COLO668 (cell line): ENCODE measurements at regions not wholly inside any gene's neighbourhood (a gene's known extent, or its start where the extent isn't known, plus 50 kb on each side); places are given as distances from the start of the nearest gene placed in this dataset.
"Not testable (repeated sequence)": the region's sequence is repeated elsewhere in the genome, so short reads cannot be mapped to it uniquely, and the experiment has no call there.

Source experiments
- DNase-seq: peaks from one replicate; lab custom pipeline; 2025; ENCODE audit not compliant: unreplicated experiment; lab: John Stamatoyannopoulos, UW

DNA sequence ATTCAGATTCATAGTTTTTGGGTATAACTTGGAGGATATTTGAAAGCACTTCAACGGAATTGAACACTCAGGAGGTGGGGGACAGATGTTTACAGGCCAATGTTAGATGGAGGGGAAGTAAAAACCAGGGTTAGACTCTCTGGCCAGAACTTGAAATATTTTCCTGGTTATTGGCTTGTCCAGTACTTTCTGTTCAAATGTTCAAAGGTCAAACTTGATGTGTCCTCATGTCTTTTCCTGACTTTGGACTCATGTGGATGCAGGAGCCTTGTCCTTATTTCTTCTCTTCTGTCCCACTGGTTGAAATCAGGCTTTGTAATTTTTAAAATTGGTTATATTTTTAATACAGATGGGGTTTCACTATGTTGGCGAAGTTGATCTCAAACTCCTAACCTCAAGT, 2148.5 kb upstream of the RAG2 start:
- DNase-seq = not testable (repeated sequence)

DNA sequence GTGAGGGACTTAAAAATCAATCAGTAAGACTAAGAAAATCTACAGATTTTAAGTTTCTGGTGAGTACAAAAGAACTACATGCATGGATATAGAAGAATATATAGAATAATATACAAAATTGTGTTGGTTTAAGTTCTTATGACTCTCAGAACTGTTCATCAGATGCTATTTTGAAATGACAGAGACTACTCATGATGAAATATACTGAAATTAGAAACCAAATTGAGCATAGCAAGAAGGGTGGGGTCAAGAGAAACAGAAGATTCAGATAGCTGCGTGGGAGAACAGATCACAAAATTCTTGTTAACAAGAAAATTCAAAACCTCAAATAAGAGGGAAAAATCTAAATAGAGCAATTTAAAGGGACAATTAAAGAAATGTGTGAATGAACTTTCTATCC, 2125.3 kb upstream of the RAG2 start:
- no peak for DNase-seq

GRCh38 chr11:38721586-38722315, 2123.7 kb upstream of the RAG2 start:
- no peak for DNase-seq

DNA sequence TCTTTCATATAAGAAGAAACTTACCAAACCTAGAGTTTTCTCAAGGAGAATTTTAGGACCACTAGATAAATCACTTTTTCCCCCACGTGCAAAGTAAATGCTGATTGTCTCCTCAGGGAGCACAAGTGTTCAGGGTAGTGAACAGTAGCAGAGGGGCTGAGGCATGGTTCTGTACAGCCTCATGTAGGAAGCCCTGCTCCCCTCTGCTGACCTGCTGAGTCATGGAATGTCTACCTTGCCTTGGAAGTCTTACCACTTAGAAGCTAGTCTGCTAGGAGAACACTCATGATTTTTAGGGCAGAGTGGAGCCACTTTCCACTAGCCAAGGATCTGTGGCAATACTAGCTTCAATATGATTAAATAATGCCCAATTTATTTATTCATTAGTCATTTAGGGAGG, 2120.6 kb upstream of the RAG2 start:
- no peak for DNase-seq

DNA sequence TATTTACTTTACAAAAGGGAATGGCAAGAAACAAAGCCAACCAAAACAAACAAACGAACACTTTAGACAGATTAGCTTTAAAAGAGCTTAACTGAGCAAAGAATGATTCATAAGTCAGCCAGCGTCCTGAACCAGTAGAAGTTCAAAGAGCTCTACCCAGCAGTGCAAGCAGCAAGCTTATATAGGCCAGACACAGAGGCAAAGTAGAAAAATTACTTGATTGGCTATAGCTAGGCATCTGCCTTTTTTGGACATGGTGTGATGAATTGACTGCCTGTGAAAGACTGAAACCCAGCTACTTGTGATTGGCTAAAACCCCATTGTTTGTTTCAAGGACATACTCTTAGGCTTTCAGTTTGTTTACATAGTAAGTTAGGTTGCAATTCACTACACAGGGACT, 2120.0 kb upstream of the RAG2 start:
- DNase-seq = no peak

GRCh38 chr11:38711110-38711509, 2113.1 kb upstream of the RAG2 start:
- no peak for DNase-seq

GRCh38 chr11:38710262-38710661, 2112.2 kb upstream of the RAG2 start:
- DNase-seq = no peak

DNA sequence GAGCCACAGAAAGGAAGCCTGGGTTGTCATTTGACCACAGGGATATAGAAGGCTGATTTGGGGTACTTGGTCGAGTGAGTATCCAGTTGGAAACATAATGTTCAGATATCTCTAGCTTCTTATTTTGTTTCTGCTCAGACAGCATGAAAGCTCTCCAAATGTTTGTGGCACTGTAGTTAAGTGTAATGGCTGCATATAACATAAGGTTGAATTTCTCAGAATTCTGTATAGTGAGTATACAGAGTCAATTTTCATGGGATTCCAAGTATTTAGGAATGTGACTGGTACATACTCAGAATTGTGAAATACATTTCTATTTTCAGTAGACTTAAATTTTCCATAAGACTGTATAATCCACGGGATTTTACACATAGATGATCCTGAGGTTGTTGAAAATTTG, 2102.1 kb upstream of the RAG2 start:
- DNase-seq = no peak

DNA sequence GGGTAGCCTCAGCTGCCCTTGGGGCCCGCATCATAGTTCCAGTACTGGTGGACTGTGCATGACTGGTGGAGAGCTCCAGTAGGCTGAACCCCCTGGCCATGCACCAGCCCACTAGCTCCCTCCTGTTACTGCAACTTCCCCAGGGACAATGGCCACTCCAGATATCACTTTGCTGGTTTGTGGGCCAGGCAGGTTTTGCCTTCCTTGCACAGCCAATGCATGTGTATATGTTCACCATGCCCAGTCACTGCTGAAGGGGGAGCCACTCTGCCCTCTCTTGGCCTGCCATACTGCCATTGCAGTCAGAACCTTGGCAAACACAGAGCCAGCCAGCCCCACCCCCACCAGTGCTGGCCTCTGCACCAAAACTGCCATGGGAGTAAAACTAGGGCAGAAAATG, 2095.3 kb upstream of the RAG2 start:
- no peak for DNase-seq

DNA sequence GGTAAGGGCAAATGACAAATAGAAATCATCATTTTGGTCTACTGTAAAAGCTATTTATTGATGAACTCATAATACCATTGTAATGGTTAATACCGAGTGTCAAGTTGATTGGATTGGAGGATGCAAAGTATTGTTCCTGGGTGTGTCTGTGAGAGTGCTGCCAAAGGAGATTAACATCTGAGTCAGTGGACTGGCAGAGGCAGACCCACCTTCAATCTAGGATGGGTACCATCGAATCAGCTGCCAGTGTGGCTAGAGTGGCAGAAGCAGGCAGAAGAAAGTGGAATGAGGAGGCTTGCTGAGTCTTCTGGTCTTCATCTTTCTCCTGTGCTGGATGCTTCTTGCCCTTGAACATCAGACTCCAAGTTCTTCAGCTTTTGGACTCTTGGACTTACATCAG, 2092.2 kb upstream of the RAG2 start:
- not testable (repeated sequence) for DNase-seq

DNA sequence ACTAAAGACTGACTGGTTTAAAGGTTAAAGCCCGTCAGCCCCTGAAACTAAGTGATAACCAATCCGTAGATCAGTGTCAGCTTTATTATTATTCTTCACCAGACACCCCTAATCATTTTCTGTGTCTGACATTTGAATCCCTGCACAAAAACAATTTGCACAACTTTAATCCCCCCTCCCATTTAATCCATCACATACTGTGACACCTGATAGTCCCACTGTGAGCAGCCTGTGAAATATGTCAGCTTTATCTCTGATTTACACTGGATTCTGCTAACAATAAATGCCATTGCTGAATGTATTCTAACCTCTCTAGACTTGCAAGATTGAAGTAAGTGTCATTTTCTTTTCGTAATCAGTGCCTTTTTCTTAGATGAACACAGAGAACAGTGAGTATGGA, 2089.0 kb upstream of the RAG2 start:
- DNase-seq = no peak

DNA sequence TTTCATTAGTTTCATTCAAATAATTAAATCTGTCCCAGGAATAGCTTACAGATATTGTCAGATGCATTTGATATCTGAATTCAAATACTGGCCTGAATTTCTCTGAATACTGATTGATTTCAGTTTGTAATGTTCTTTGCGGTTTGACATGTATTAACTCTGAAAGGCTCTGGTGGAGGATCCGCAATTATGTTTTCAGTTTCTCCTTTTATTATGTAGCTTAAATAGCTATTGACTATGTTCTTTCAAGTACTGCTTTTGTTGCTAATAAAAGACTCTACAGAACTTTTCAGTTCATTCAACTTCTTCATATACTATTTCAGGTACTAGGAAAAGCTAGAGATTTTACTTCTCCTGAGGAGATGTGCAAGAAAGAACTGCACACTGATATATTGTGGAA, 2085.4 kb upstream of the RAG2 start:
- no peak for DNase-seq

DNA sequence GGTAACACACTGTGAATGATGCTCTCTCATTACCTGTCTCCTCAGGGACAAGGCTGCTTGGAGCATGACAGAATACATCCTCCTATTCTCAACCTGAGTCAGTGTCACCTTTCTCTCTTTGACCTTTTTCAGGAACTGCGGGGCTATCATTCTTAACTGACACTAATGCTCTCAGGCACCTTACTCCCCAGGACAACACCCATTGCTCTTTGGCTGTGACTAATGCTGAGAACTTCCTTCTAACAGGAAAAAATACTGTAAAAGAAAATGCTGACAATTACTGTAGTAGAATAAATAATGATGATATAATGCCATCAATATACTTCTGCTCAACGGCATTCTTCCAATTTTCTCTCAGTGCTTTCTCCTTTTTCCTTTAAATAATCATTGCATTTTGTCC, 2082.7 kb upstream of the RAG2 start:
- DNase-seq = no peak

DNA sequence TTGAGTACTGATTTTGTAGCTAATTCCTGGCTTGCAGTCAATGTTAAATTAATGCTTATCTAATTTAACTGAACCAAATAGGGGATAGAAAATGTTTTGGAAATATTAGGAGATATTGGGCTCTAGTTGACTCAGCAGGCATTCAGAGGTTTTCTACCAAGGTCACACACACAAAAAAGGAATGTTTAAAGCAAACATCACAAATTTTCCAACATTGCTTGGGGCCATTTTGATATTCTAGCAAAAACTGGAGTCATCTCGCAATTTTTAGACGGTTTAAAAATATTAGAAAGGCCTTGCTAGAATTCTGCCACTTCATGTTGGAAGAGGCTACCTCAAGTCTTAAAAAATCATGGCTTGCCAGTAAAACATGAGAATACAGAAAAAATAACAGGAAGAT, 2082.1 kb upstream of the RAG2 start:
- no peak for DNase-seq

GRCh38 chr11:38672445-38672844, 2074.4 kb upstream of the RAG2 start:
- no peak for DNase-seq

GRCh38 chr11:38667359-38667758, 2069.3 kb upstream of the RAG2 start:
- no peak for DNase-seq

DNA sequence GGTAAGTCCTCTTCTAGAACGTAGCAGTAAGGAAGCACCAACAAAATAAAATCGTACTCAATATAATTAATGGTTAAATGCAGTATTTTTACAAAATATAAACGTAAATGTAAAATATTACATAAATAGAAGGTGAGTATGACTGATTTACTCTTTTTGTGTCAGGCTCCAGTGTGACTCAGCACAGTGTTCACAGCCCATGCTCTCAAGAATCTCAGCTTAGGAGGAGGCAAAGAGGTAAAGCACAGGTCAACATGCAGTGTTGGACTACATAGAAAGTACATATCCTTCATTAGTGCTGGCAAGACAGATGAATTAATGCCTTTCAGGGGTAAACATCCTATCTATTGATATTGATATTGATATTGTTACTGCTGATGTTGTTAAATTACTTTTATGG, 2050.6 kb upstream of the RAG2 start:
- DNase-seq = no peak

DNA sequence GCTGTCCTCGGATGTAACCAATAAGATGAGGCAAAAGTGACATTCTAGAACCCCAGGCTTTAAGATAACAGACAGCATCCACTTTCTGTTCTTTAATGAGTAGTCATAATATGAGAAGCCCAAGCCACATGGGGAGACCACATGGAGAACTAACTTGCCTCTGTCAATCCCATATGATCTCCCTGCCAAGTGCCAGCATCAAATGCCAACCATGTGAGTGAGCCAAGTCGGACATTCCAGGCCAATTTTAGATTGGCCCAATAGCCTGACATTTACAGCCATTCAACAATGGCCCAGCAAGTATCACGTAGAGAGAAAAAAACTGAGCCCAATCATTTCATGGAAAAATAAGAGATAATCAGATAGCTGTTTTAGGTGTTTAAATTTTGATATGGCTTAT, 2048.3 kb upstream of the RAG2 start:
- DNase-seq = no peak

GRCh38 chr11:38640854-38641253, 2042.8 kb upstream of the RAG2 start:
- no peak for DNase-seq

DNA sequence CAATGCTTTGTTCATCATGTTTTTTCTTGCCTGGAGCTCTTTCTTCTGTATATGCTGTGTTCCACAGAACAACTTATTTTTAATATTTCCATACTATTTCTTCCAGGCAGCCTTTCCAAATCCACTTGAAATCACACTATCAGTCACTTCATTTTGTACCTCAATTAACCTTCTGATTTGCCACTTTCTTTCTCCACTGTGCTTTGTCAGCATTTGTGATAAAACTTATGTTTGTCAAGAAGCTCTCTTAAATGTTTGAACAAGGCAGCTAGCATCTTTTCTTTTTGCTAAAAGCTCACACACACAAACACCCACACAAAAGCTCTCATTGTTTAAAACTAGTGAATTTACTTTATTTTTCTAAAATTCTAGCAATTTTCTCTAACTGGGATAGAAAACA, 2014.7 kb upstream of the RAG2 start:
- no peak for DNase-seq

DNA sequence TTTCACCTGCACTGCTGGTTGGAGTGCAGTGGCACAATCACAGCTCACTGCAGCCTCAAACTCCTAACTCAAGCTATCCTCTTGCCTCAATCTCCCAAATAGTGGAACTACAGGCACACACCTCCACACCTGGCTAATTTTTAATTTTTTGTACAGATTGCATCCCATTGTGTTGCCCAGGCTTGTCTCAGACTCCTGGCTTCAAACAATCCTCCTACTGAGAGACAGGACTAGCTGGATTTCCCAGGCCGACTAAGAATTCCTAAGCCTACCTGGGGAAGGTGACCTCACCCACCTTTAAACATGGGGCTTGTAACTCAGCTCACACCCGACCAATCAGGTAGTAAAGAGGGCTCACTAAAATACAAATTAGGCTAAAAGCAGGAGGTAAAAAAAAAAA, 2003.3 kb upstream of the RAG2 start:
- not testable (repeated sequence) for DNase-seq

DNA sequence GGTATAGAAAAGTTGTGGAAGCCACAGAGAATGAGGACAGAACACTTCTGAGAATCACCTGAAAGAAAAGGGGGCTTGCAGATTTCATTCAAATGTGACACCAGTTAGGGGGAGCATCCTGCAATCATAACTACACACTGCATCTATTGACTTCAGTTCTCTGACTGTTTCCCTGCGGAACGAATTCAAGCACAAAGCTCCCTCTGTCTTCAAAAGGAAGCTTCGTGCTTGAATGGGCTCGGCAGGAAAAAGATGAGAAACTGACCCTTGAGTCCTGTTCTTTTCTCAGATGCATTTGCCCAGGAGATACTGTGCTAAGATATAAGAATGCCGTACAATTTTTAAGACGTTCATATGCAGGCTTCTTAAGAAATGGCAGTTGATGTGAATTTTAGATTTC, 2000.4 kb upstream of the RAG2 start:
- DNase-seq = no peak

- not testable (repeated sequence) for DNase-seq
Measured at GRCh38 chr11:38595359-38596016, 1997.5 kb upstream of the RAG2 start.
